IMR-90 (cell line): ENCODE measurements at regions not wholly inside any gene's neighbourhood (a gene's known extent, or its start where the extent isn't known, plus 50 kb on each side); places are given as distances from the start of the nearest gene placed in this dataset.

Source experiments
- BHLHE40 ChIP-seq: fragments of 150-350 bp; IDR thresholded peaks from 2 replicates; pipeline ENCODE4 v1.6.1; 2016; ENCODE audit warnings: mild to moderate bottlenecking, low read depth, low read length
- CEBPB ChIP-seq: IDR thresholded peaks from 2 replicates; pipeline ENCODE4 v1.6.1; 2012; ENCODE audit warnings: low read depth, low read length, improper control_type of control experiment
- NFE2L2 ChIP-seq: fragments of 150-350 bp; IDR thresholded peaks from 2 replicates; pipeline ENCODE4 v1.6.1; 2016; ENCODE audit warnings: low read depth, mild to moderate bottlenecking, low read length
- POLR2A ChIP-seq: IDR thresholded peaks from 2 replicates; pipeline ENCODE4 v1.6.1; 2012; ENCODE audit warnings: mild to moderate bottlenecking, low read depth, low read length
- RFX5 ChIP-seq: IDR thresholded peaks from 2 replicates; pipeline ENCODE4 v1.8.0; 2012; ENCODE audit warnings: low read depth, mild to moderate bottlenecking, low read length, moderate library complexity
- TF ChIP-seq, protein P1 (sequence below): conservative IDR thresholded peaks from 2 replicates; pipeline ENCODE4 v1.5.1; 2012; ENCODE audit warnings: mild to moderate bottlenecking, low read depth, low read length, improper control_type of control experiment
- TF ChIP-seq, protein P2 (sequence below): fragments of 150-350 bp; IDR thresholded peaks from 2 replicates; pipeline ENCODE4 v1.6.1; 2016; ENCODE audit warnings: low read depth, mild to moderate bottlenecking, low read length, moderate library complexity, borderline replicate concordance
- TF ChIP-seq, protein P3 (sequence below): fragments of 150-350 bp; IDR thresholded peaks from 2 replicates; pipeline ENCODE4 v1.6.1; 2017; ENCODE audit warnings: mild to moderate bottlenecking, antibody characterized with exemption, low read length, low read depth

DNA sequence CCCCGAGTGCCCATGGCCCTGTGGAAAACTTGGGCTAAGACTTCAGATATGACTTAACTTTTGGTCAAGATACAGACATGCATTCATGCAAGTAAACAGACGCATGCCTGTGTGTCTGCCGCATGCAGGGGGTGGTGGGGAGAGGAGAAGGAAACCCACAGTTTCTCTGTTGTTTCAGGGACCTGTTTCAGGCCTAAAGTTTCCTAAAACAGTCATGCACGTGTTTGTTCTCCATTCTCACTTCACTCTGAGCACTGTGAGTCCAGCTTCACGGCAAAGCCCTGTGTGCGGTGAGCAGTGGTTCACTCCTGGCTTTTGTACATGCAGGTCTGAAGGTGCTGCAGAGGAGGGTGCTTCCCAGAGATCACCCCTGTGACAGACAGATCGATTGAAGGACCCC lies 158.7 kb downstream of the FOXL1 start:
- TF ChIP-seq, protein P1, sequence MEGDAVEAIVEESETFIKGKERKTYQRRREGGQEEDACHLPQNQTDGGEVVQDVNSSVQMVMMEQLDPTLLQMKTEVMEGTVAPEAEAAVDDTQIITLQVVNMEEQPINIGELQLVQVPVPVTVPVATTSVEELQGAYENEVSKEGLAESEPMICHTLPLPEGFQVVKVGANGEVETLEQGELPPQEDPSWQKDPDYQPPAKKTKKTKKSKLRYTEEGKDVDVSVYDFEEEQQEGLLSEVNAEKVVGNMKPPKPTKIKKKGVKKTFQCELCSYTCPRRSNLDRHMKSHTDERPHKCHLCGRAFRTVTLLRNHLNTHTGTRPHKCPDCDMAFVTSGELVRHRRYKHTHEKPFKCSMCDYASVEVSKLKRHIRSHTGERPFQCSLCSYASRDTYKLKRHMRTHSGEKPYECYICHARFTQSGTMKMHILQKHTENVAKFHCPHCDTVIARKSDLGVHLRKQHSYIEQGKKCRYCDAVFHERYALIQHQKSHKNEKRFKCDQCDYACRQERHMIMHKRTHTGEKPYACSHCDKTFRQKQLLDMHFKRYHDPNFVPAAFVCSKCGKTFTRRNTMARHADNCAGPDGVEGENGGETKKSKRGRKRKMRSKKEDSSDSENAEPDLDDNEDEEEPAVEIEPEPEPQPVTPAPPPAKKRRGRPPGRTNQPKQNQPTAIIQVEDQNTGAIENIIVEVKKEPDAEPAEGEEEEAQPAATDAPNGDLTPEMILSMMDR: no peak
- no peak for TF ChIP-seq POLR2A
- TF ChIP-seq CEBPB: no peak
- no peak for TF ChIP-seq RFX5
- TF ChIP-seq, protein P2, sequence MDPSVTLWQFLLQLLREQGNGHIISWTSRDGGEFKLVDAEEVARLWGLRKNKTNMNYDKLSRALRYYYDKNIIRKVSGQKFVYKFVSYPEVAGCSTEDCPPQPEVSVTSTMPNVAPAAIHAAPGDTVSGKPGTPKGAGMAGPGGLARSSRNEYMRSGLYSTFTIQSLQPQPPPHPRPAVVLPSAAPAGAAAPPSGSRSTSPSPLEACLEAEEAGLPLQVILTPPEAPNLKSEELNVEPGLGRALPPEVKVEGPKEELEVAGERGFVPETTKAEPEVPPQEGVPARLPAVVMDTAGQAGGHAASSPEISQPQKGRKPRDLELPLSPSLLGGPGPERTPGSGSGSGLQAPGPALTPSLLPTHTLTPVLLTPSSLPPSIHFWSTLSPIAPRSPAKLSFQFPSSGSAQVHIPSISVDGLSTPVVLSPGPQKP: no peak
- no peak for TF ChIP-seq NFE2L2
- TF ChIP-seq, protein P3, sequence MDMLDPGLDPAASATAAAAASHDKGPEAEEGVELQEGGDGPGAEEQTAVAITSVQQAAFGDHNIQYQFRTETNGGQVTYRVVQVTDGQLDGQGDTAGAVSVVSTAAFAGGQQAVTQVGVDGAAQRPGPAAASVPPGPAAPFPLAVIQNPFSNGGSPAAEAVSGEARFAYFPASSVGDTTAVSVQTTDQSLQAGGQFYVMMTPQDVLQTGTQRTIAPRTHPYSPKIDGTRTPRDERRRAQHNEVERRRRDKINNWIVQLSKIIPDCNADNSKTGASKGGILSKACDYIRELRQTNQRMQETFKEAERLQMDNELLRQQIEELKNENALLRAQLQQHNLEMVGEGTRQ: no peak
- no peak for TF ChIP-seq BHLHE40
